ENCODE measurements at regions not wholly inside any gene's neighbourhood (a gene's known extent, or its start where the extent isn't known, plus 50 kb on each side); places are given as distances from the start of the nearest gene placed in this dataset.

DNA sequence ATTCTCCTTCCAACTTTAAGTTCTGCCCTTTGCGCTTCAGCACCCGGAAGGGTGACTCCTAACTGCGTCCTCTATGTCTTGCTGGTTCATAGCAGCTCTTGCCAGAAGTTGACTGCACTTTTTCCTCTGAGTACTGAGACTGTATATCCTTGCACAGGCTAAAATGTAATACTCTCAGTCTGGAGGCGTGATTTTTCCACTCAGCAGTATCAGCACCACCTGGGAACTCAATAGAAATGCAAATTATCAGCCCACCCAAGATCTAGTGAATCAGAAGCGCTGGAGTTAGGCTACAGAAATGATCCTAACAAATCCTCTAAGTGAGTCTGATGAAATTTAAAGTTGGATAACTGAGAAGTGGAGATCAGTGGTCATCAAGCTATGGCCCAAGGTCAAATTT lies 1611.9 kb upstream of the SLC10A2 start:
- H3K4me1 ChIP-seq: no peaks in the 10 kb centered on the region
- H3K27me3 ChIP-seq: no peaks in the 10 kb centered on the region
- no peak overlapping the region for H3K4me3 ChIP-seq
- 86 to 88% methylated on average over 5 of the region's 5 CpGs for WGBS, 2 donors
- H3K36me3 ChIP-seq: no peaks in the 10 kb centered on the region
- intact Hi-C loops (cut with DNase I): no loop called here
- no peaks in the 10 kb centered on the region for H3K9me3 ChIP-seq
- DNase-seq: no peak
- H3K27ac ChIP-seq: no peak overlapping the region
- TF ChIP-seq, protein P1, sequence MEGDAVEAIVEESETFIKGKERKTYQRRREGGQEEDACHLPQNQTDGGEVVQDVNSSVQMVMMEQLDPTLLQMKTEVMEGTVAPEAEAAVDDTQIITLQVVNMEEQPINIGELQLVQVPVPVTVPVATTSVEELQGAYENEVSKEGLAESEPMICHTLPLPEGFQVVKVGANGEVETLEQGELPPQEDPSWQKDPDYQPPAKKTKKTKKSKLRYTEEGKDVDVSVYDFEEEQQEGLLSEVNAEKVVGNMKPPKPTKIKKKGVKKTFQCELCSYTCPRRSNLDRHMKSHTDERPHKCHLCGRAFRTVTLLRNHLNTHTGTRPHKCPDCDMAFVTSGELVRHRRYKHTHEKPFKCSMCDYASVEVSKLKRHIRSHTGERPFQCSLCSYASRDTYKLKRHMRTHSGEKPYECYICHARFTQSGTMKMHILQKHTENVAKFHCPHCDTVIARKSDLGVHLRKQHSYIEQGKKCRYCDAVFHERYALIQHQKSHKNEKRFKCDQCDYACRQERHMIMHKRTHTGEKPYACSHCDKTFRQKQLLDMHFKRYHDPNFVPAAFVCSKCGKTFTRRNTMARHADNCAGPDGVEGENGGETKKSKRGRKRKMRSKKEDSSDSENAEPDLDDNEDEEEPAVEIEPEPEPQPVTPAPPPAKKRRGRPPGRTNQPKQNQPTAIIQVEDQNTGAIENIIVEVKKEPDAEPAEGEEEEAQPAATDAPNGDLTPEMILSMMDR (IDR thresholded peaks at IDR 0.05): no peak
- no peak for TF ChIP-seq EP300 (IDR thresholded peaks at IDR 0.05)
- no peak for TF ChIP-seq POLR2AphosphoS5 (IDR thresholded peaks at IDR 0.05)
- no peak for TF ChIP-seq POLR2A (IDR thresholded peaks at IDR 0.05)

DNA sequence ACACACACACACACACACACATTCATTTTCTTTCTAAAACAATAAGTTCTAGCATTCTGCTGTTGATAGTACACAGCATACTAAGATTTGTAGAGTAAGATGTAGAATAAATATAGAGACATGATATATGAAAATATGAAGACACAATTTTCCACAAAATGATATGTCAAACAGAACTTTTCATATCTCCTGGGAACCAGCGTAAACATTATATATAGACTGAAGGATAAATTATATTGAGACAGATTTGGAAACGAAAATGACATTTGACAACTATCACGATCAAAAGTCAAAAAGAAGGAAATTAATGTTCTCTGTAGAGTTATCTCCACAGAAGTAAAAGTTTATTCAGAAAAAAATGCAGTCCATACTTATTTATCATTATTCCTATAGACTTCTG lies 1605.7 kb upstream of the SLC10A2 start:
- no peaks in the 10 kb centered on the region for H3K9me3 ChIP-seq
- intact Hi-C loops (cut with DNase I): no loop called here
- DNase-seq: no peak
- WGBS, 2 donors: 70 to 82% methylated on average over 3 of the region's 3 CpGs
- H3K4me3 ChIP-seq: no peak overlapping the region
- no peaks in the 10 kb centered on the region for H3K36me3 ChIP-seq
- H3K4me1 ChIP-seq: no peaks in the 10 kb centered on the region
- H3K27ac ChIP-seq: no peak overlapping the region
- no peaks in the 10 kb centered on the region for H3K27me3 ChIP-seq
- TF ChIP-seq POLR2A (IDR thresholded peaks at IDR 0.05) (no peak), EP300 (IDR thresholded peaks at IDR 0.05) (no peak), POLR2AphosphoS5 (IDR thresholded peaks at IDR 0.05) (no peak)
- TF ChIP-seq, protein P1 (IDR thresholded peaks at IDR 0.05): no peak

DNA sequence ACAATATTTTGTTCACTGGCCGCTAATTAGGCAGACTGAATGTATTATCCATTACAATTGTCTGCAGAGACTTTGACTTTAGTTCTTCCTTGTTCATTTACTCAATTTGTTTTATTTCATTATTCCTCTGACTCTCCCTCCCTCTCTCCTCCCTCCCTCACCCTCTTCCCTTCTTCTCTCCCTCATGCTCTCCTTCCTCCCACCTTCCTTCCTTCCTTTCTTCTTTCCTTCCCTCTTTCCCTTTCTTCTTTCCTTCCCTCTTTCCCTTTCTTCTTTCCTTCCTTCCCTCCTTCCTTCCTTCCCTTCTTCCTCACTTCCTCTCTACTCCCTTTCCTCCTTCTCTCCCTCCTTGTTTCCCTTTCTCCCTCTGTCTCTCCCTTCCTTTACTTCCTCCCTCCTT lies 1591.0 kb upstream of the SLC10A2 start:
- Histone ChIP-seq H3K9me3 (no peaks in the 10 kb centered on the region), H3K4me3 (no peak overlapping the region), H3K27ac (no peak overlapping the region), H3K36me3 (no peaks in the 10 kb centered on the region), H3K27me3 (no peaks in the 10 kb centered on the region), H3K4me1 (no peaks in the 10 kb centered on the region)
- intact Hi-C loops (cut with DNase I): no loop called here
- TF ChIP-seq POLR2AphosphoS5 (IDR thresholded peaks at IDR 0.05) (no peak), EP300 (IDR thresholded peaks at IDR 0.05) (no peak), POLR2A (IDR thresholded peaks at IDR 0.05) (no peak)
- TF ChIP-seq, protein P1 (IDR thresholded peaks at IDR 0.05): no peak
- no peak for DNase-seq
- WGBS, 2 donors: 89 to 95% methylated on average over 1 of the region's 1 CpG

DNA sequence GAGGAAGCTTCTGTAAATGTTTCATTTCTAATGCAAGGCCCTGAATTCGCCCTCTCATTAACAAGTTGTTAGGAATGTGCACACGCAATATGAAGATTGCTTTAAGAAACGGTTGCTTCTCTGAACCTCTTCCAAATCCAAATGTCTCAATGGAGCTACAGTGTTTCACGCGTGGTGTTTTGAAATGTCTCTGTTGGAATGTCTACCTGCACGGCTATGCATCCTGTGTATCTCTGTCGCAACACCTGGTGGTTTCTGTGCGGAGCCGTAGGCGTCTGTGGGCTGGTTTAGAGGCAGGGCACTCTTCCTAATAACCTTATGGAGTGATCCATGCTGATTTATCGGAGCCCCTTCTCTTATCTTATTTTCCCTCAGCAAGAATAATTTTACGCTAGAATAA lies 1584.2 kb upstream of the SLC10A2 start:
- Histone ChIP-seq H3K4me1 (no peaks in the 10 kb centered on the region), H3K27me3 (no peaks in the 10 kb centered on the region), H3K36me3 (no peaks in the 10 kb centered on the region), H3K9me3 (no peaks in the 10 kb centered on the region), H3K27ac (no peak overlapping the region), H3K4me3 (no peak overlapping the region)
- DNase-seq: no peak
- intact Hi-C loops (cut with DNase I): no loop called here
- no peak for TF ChIP-seq POLR2A (IDR thresholded peaks at IDR 0.05)
- 92 to 95% methylated on average over 12 of the region's 12 CpGs for WGBS, 2 donors

DNA sequence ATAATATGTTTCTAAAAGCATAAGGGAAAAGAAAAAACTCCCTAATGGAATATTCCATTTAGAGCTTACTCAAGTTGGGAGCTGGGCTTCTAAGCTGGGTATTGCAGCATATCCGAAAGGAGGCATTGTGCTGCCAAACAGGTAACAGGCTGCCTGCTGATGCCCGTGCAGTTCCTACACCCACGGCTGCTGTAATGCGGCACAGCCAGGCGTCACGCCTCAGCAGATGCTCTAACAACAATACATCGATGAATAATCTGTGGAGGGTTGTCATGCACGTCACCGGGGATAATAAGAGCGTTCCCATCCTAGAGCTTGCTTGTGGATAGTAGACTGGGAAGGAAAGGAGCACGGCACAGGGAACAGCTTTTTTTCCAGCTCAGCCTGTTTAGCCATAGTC lies 1582.1 kb upstream of the SLC10A2 start:
- intact Hi-C loops (cut with DNase I): no loop called here
- no peak overlapping the region for H3K27ac ChIP-seq
- no peaks in the 10 kb centered on the region for H3K36me3 ChIP-seq
- H3K4me3 ChIP-seq: no peak overlapping the region
- 89 to 93% methylated on average over 11 of the region's 11 CpGs for WGBS, 2 donors
- no peaks in the 10 kb centered on the region for H3K27me3 ChIP-seq
- DNase-seq: no peak
- H3K9me3 ChIP-seq: no peaks in the 10 kb centered on the region
- H3K4me1 ChIP-seq: no peaks in the 10 kb centered on the region
- no peak for TF ChIP-seq POLR2AphosphoS5 (IDR thresholded peaks at IDR 0.05)
- no peak for TF ChIP-seq EP300 (IDR thresholded peaks at IDR 0.05)
- TF ChIP-seq POLR2A (IDR thresholded peaks at IDR 0.05): no peak
- TF ChIP-seq, protein P1 (IDR thresholded peaks at IDR 0.05): no peak
